ENCODE measurements at regions not wholly inside any gene's neighbourhood (a gene's known extent, or its start where the extent isn't known, plus 50 kb on each side); places are given as distances from the start of the nearest gene placed in this dataset.
"Not testable (repeated sequence)": the region's sequence is repeated elsewhere in the genome, so short reads cannot be mapped to it uniquely, and the experiment has no call there.

- WGBS, 2 experiments (ENCODE audit: insufficient coverage in 1 of 2, insufficient read length in 1 of 2) = 80 to 91% methylated on average over 1 to 4 of the region's 4 CpGs
- peaks cover 4% of the 10 kb centered on the region for H3K9me3 Mint-ChIP-seq
- no peaks in the 10 kb centered on the region for H3K36me3 Mint-ChIP-seq (ENCODE audit: low read depth)
- Histone ChIP-seq H3K36me3 (ENCODE audit: control insufficient read depth, insufficient read depth, low read length) (no peaks in the 10 kb centered on the region), H3K27ac (ENCODE audit: low read depth, low read length) (no peak overlapping the region), H3K9ac (ENCODE audit: extremely low read depth, low read length, poor library complexity, severe bottlenecking) (no peak overlapping the region), H3K9me3 (ENCODE audit: control insufficient read depth, low read length) (peaks cover 6% of the 10 kb centered on the region), H3K27me3 (ENCODE audit: control insufficient read depth, insufficient read depth, low read length, poor library complexity, severe bottlenecking) (no peaks in the 10 kb centered on the region), H3K4me1 (ENCODE audit: control insufficient read depth, insufficient read depth, low read length) (no peaks in the 10 kb centered on the region), H3K4me3 (ENCODE audit: low read length) (no peak overlapping the region)
- peaks cover 14% of the 10 kb centered on the region for H3K4me1 Mint-ChIP-seq
- no peak for DNase-seq
- H3K4me3 Mint-ChIP-seq = no peak overlapping the region
- TF ChIP-seq CTCF (conservative IDR thresholded peaks at IDR 0.05) = no peak
- H3K27ac Mint-ChIP-seq = no peak overlapping the region
- no peaks in the 10 kb centered on the region for H3K27me3 Mint-ChIP-seq (ENCODE audit: insufficient read depth)
Measured at GRCh38 chr16:87121816-87122215, 195.4 kb downstream of the C16orf95 start.

- Histone ChIP-seq H3K27me3 (ENCODE audit: control insufficient read depth, insufficient read depth, low read length, poor library complexity, severe bottlenecking) (no peaks in the 10 kb centered on the region), H3K27ac (ENCODE audit: low read depth, low read length) (no peak overlapping the region), H3K4me1 (ENCODE audit: control insufficient read depth, insufficient read depth, low read length) (no peaks in the 10 kb centered on the region), H3K9me3 (ENCODE audit: control insufficient read depth, low read length) (peaks cover 7% of the 10 kb centered on the region), H3K9ac (ENCODE audit: extremely low read depth, low read length, poor library complexity, severe bottlenecking) (no peak overlapping the region), H3K4me3 (ENCODE audit: low read length) (no peak overlapping the region), H3K36me3 (ENCODE audit: control insufficient read depth, insufficient read depth, low read length) (no peaks in the 10 kb centered on the region)
- TF ChIP-seq CTCF (conservative IDR thresholded peaks at IDR 0.05) = no peak
- Mint-ChIP-seq H3K9me3 (peaks cover 5% of the 10 kb centered on the region), H3K4me1 (peaks cover 18% of the 10 kb centered on the region), H3K27ac (no peak overlapping the region), H3K36me3 (ENCODE audit: low read depth) (no peaks in the 10 kb centered on the region), H3K4me3 (no peak overlapping the region), H3K27me3 (ENCODE audit: insufficient read depth) (no peaks in the 10 kb centered on the region)
- no peak for DNase-seq
- 96 to 97% methylated on average over 9 to 12 of the region's 12 CpGs for WGBS, 2 experiments (ENCODE audit: insufficient coverage in 1 of 2, insufficient read length in 1 of 2)
Measured at GRCh38 chr16:87123356-87124001, 193.7 kb downstream of the C16orf95 start.

- not testable (repeated sequence) for H3K4me3 ChIP-seq (ENCODE audit: low read length); H3K4me1 ChIP-seq (ENCODE audit: control insufficient read depth, insufficient read depth, low read length); H3K36me3 ChIP-seq (ENCODE audit: control insufficient read depth, insufficient read depth, low read length); H3K27me3 ChIP-seq (ENCODE audit: control insufficient read depth, insufficient read depth, low read length, poor library complexity, severe bottlenecking); DNase-seq; H3K27ac Mint-ChIP-seq; H3K9ac ChIP-seq (ENCODE audit: extremely low read depth, low read length, poor library complexity, severe bottlenecking); H3K36me3 Mint-ChIP-seq (ENCODE audit: low read depth); H3K27me3 Mint-ChIP-seq (ENCODE audit: insufficient read depth); H3K4me3 Mint-ChIP-seq; H3K27ac ChIP-seq (ENCODE audit: low read depth, low read length)
- peaks cover 16% of the 10 kb centered on the region for H3K9me3 ChIP-seq (ENCODE audit: control insufficient read depth, low read length)
- Mint-ChIP-seq H3K9me3 (peaks cover 15% of the 10 kb centered on the region), H3K4me1 (peaks cover 18% of the 10 kb centered on the region)
- WGBS, 2 experiments (ENCODE audit: insufficient coverage in 1 of 2, insufficient read length in 1 of 2) = 80 to 83% methylated on average over 2 to 9 of the region's 9 CpGs
Measured at GRCh38 chr16:87124405-87124804, 192.8 kb downstream of the C16orf95 start.

Data from endodermal cell (in vitro differentiated cells).